ENCODE measurements at regions not wholly inside any gene's neighbourhood (a gene's known extent, or its start where the extent isn't known, plus 50 kb on each side); places are given as distances from the start of the nearest gene placed in this dataset.

DNA sequence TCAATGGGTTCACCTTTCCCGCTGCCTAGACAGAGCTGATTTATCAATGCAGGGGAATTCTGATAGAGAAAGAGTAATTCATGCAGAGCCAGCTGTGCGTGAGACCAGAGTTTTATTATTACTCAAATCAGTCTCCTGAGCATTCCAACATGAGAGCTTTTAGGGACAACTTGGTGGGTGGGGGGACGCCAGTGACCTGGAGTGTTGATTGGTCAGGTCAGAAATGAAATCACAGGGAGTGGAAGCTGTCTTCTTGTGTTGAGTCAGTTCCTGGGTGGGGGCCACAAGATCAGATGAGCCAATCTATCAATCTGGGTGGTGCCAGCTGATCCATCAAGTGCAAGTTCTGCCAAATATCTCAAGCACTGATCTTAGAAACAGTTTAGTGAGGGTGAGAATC is 99.0 kb upstream of the CAV2 start:
- no peak for TF ChIP-seq POLR2A (IDR thresholded peaks at IDR 0.05)
- TF ChIP-seq, protein P1, sequence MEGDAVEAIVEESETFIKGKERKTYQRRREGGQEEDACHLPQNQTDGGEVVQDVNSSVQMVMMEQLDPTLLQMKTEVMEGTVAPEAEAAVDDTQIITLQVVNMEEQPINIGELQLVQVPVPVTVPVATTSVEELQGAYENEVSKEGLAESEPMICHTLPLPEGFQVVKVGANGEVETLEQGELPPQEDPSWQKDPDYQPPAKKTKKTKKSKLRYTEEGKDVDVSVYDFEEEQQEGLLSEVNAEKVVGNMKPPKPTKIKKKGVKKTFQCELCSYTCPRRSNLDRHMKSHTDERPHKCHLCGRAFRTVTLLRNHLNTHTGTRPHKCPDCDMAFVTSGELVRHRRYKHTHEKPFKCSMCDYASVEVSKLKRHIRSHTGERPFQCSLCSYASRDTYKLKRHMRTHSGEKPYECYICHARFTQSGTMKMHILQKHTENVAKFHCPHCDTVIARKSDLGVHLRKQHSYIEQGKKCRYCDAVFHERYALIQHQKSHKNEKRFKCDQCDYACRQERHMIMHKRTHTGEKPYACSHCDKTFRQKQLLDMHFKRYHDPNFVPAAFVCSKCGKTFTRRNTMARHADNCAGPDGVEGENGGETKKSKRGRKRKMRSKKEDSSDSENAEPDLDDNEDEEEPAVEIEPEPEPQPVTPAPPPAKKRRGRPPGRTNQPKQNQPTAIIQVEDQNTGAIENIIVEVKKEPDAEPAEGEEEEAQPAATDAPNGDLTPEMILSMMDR (IDR thresholded peaks at IDR 0.05), result no peak
